HL-60 (cell line): ENCODE measurements at regions not wholly inside any gene's neighbourhood (a gene's known extent, or its start where the extent isn't known, plus 50 kb on each side); places are given as distances from the start of the nearest gene placed in this dataset.

Experiments
- DNase-seq, 2 experiments: peaks; one replicate each; pipeline ENCODE4 v3.0.0-alpha.2; 2010 to 2020; ENCODE audit warnings: low read depth in 1 of 2, low spot score in 1 of 2
- H3K27ac ChIP-seq: fragments of 250-450 bp; sonication (Bioruptor Pico); replicated peaks from 2 replicates; pipeline ENCODE4 v1.5.1; 2020; ENCODE audit warnings: mild to moderate bottlenecking, moderate library complexity
- H3K27me3 ChIP-seq: fragments of 250-450 bp; sonication (Bioruptor Pico); 2 replicates; pipeline ENCODE4 v1.5.1; 2021; ENCODE audit warnings: mild to moderate bottlenecking, moderate library complexity; ENCODE audit not compliant: insufficient read depth, poor library complexity, severe bottlenecking
- H3K4me3 ChIP-seq: replicated peaks from 2 replicates; pipeline ENCODE4 v1.5.1; 2011; ENCODE audit warnings: mild to moderate bottlenecking, control low read depth, low read length; ENCODE audit not compliant: insufficient read depth
- CTCF ChIP-seq: IDR thresholded peaks from one replicate; pipeline ENCODE4 v1.5.1; 2011; ENCODE audit warnings: low read length, control low read depth, inconsistent platforms; ENCODE audit not compliant: insufficient read depth
- GABPA ChIP-seq: IDR thresholded peaks from 2 replicates; pipeline ENCODE4 v1.6.1; 2012; ENCODE audit warnings: low read depth
- POLR2AphosphoS5 ChIP-seq: IDR thresholded peaks from 2 replicates; pipeline ENCODE4 v1.6.1; 2012; ENCODE audit warnings: low read depth
- SPI1 ChIP-seq: IDR thresholded peaks from 2 replicates; pipeline ENCODE4 v1.6.1; 2012; ENCODE audit warnings: low read depth, mild to moderate bottlenecking, borderline replicate concordance
- TF ChIP-seq, protein P1 (sequence below): IDR thresholded peaks from 2 replicates; pipeline ENCODE4 v1.6.1; 2012; ENCODE audit warnings: low read depth; ENCODE audit not compliant: insufficient replicate concordance

DNA sequence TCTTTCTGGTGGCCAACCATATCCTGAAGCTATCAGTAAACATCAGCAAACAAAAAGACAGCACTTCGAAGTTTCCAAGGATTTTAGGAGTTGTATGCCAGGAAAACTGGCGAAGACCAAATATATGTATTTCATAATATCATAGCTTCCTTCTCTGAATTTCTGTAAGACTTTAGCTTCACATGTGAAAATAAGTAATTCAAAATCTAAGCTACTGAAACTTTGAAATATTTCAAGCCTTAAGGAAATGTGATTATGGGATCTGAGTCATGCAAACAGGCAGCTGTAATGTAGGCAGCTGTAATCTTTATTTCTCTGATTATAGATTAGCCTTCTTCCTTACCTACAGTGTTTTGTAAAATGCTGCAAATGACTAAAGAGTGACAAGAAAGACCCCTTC, 70.7 kb upstream of the ANKRD10 start:
- Histone ChIP-seq H3K27me3 (no peaks in the 10 kb centered on the region), H3K27ac (no peak overlapping the region), H3K4me3 (no peak overlapping the region)
- TF ChIP-seq, protein P1, sequence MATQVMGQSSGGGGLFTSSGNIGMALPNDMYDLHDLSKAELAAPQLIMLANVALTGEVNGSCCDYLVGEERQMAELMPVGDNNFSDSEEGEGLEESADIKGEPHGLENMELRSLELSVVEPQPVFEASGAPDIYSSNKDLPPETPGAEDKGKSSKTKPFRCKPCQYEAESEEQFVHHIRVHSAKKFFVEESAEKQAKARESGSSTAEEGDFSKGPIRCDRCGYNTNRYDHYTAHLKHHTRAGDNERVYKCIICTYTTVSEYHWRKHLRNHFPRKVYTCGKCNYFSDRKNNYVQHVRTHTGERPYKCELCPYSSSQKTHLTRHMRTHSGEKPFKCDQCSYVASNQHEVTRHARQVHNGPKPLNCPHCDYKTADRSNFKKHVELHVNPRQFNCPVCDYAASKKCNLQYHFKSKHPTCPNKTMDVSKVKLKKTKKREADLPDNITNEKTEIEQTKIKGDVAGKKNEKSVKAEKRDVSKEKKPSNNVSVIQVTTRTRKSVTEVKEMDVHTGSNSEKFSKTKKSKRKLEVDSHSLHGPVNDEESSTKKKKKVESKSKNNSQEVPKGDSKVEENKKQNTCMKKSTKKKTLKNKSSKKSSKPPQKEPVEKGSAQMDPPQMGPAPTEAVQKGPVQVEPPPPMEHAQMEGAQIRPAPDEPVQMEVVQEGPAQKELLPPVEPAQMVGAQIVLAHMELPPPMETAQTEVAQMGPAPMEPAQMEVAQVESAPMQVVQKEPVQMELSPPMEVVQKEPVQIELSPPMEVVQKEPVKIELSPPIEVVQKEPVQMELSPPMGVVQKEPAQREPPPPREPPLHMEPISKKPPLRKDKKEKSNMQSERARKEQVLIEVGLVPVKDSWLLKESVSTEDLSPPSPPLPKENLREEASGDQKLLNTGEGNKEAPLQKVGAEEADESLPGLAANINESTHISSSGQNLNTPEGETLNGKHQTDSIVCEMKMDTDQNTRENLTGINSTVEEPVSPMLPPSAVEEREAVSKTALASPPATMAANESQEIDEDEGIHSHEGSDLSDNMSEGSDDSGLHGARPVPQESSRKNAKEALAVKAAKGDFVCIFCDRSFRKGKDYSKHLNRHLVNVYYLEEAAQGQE: no peak
- TF ChIP-seq GABPA (no peak), CTCF (no peak), POLR2AphosphoS5 (no peak), SPI1 (no peak)
- DNase-seq: no peak

GRCh38 chr13:110984798-110985197, 69.9 kb upstream of the ANKRD10 start:
- TF ChIP-seq GABPA: no peak
- TF ChIP-seq POLR2AphosphoS5: no peak
- TF ChIP-seq SPI1: no peak
- TF ChIP-seq, protein P1: no peak
- TF ChIP-seq CTCF: no peak
- H3K27me3 ChIP-seq: no peaks in the 10 kb centered on the region
- no peak overlapping the region for H3K27ac ChIP-seq
- H3K4me3 ChIP-seq: no peak overlapping the region
- no peak for DNase-seq

GRCh38 chr13:110984381-110984780, 69.5 kb upstream of the ANKRD10 start:
- Histone ChIP-seq H3K27me3 (no peaks in the 10 kb centered on the region), H3K4me3 (no peak overlapping the region), H3K27ac (no peak overlapping the region)
- TF ChIP-seq CTCF (no peak), SPI1 (no peak), GABPA (no peak), POLR2AphosphoS5 (no peak)
- TF ChIP-seq, protein P1: no peak
- DNase-seq: no peak
